HG02981 (cell line): ENCODE measurements at regions not wholly inside any gene's neighbourhood (a gene's known extent, or its start where the extent isn't known, plus 50 kb on each side); places are given as distances from the start of the nearest gene placed in this dataset.
"Not testable (repeated sequence)": the region's sequence is repeated elsewhere in the genome, so short reads cannot be mapped to it uniquely, and the experiment has no call there.

Experiments
- ATAC-seq: cut with Tn5 transposase; IDR thresholded peaks from one replicate; pipeline ENCODE4 v1.9.1; 2021; ENCODE audit warnings: mild to moderate bottlenecking, moderate library complexity; ENCODE audit not compliant: unreplicated experiment

DNA sequence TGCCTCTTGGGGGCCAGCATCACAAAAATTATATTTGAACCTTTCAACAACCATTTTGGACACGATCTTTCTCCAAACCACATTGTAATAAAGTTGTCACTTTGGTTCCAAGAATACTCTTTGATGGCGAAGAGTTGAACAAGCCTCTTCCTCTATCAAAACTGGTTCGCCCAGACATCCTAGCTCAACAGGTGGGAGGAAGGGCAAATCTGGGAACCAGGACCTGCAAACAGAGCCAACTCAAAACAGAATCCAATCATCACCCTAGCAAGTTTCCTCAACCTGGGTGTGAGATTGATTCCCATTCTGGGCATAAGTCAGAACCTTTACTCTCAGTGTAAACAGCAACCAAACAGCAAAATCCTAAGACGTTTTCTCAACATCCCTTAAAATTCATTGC lies 141.2 kb upstream of the RREB1 start:
- no peak for ATAC-seq

- no peak for ATAC-seq
Observed at GRCh38 chr6:6968357-6968730, 139.4 kb upstream of the RREB1 start.

DNA sequence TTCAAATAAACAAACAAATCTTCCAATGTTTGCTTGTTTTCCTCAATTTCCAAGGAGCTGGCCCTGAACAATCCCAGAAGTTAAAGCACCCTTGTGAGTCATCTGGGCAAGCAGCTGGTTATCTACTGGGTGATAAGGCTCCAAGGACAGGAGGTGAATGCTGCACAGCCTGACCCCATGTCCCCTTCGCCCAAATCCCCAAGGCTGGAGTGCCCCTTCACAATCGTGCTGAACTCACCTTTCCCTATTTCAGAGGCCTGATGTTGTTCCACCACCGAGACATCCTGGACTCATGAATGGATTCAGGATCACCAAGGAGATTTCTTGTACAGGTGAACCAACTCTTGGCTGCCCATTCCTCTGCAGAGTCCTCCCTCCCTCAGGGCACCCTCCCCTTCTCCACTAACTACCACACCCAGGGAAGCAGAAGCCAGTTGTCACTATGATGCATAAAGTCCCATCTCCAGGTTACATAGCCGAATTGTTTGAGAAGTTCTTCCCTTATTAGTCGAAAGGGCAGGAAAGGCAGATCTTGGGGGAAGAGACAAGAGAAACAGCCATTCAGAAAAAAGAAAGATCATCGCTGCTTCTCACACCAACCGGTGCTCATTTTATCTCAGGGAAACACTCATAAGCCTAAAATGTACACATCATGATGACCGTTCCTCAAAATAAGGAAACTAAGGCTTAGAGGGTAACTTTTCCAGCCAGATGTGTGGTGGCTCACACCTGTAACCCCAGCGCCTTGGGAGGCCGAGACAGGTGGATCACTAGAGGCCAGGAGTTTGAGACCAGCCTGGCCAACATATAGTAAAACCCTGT lies 138.8 kb upstream of the RREB1 start:
- no peak for ATAC-seq

- no peak for ATAC-seq
Observed at GRCh38 chr6:6969761-6970223, 138.0 kb upstream of the RREB1 start.

GRCh38 chr6:6970851-6971250 lies 136.9 kb upstream of the RREB1 start:
- ATAC-seq = no peak

GRCh38 chr6:6971369-6971768 lies 136.4 kb upstream of the RREB1 start:
- no peak for ATAC-seq

DNA sequence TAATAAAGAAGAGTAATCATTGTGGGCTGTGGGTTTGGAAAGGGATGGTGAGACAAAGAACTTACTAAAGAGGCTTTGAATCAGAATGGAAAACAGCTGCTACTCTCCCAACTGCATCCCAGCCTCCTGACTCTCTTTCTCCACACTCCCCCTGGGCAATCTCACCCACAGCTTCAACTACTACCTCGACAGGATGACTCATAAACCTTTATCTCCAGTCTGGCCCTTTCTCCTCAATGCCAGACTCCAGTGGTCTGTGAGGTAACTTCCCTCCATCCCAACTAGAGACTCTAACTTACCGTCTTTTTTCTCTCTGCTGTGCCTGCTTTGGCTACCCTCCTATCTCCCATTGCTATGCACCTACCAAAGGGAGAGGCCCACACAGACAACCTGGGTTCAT lies 135.3 kb upstream of the RREB1 start:
- no peak for ATAC-seq

- ATAC-seq = no peak
Observed at GRCh38 chr6:6973721-6974120, 134.0 kb upstream of the RREB1 start.

DNA sequence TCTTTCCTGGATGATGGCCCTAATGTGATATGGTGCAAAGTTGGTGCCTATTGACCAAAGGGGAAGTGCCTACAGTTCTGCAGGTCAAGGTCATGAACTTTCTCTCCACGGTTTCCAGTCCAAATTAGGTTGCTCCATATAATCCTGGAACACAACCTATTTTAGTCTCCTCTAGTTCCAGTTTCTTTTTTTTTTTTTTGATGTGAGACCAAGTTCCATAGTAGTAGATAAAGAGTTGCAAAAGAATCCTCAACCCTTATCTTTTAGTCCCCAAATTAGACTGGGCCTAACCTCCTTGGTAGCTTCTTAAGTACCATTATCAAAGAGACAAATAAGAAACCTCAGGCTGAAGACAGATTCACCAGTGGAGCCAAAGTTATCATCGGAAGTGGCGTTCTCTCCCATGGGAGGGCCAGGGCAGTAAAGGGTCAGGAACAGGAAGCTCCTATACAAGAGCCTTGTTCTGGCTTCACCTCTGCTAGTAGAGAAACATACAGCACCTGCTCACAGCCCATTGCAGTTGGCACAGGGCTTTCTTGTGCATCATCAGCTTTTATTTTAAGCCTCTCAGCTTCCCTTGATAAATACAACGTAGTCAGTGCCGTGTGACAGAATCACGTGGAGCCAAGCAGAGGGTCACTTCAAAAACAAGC lies 132.2 kb upstream of the RREB1 start:
- no peak for ATAC-seq

DNA sequence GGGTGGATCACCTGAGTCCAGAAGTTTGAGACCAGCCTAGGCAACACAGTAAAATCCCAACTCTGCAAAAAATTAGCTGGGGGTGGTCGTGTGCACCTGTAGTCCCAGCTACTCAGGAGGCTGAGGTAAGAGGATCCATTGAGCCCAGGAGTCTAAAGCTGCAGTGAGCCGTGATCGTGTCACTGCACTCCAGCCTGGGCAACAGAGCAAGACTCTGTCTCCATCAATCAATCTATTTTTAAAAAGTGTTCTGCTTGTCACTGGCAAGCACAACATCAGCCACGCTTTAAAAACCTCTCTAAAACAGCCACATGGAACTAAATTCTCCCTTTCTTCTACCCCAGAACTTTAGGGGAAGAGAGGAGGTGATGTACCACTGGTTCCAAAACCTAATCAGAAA lies 131.6 kb upstream of the RREB1 start:
- no peak for ATAC-seq

DNA sequence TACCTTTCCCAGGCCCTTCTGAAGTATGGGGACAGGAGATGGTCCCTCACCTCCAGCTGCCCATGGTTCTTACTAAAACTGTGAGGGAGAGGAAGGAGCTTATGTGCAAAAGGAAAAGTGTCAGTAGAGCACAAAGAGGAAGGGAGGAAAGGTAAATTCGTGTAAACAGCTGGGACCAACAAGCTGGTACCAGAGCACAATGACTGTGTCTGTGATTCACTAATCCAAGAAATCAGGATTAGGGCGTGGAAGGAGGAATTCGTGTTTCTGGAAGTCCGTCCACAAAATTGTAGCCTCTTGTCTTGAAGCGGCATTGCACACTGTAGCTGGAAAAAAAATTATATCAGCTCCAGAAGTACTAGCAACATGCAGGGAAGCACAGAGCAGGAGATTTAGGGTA lies 129.0 kb upstream of the RREB1 start:
- ATAC-seq = no peak

DNA sequence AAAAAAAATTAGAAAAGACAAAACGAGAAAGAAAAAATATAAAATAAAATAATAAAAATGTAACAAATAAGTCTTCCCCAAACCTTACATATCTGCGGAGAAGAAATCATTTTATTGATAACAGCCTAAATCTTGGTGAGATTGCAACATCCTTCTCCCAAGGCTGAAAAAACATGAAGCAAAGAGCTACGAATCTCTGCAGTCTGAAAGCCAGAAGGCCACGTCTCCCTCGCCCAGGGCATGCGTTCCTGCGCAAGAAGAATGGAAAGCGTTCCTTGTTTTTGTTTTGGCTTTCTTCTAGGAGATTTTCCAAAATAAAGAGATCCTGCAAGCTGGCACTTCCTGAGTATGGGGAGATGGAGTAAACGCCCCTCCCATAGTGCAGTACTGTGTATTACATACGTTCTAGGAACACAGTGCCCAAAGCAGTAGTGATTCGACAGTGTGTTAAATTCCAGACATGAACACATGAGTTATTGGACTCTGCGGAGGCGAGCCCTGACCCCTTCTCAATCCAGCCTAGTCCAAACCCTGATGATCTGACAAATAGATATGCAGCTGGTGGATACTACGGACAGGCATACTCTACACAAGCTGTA lies 126.7 kb upstream of the RREB1 start:
- no peak for ATAC-seq

DNA sequence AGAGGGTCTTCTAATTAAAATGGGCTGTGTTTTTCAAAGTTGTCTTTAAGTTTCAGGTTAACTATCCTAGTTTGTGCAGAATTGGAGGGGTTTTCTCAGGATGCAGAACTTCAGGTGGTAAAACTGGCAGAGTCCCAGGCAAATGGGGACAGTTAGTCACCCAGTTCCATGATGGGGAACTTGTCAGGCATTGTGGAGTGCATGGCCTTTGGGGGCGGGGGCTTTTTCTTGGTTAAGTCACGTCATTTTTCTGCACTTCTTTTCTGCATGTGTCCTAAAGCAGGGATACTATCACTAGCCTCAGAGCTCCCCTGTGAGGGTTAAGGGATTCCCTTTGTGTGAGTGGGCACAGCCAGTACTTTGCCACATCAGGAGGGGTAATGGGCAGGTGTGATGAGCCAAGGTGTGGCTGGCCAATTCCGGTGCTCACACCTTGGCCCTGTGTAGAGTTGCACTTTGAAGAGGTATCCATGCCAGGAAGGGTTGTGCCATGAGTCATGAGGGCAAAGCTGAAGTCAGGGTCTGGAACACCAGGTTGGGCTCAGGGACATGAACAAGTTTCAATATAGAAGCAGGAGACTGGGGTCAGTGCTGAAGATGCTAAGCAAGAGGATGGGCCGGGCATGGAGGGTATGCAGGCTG lies 126.0 kb upstream of the RREB1 start:
- no peak for ATAC-seq

DNA sequence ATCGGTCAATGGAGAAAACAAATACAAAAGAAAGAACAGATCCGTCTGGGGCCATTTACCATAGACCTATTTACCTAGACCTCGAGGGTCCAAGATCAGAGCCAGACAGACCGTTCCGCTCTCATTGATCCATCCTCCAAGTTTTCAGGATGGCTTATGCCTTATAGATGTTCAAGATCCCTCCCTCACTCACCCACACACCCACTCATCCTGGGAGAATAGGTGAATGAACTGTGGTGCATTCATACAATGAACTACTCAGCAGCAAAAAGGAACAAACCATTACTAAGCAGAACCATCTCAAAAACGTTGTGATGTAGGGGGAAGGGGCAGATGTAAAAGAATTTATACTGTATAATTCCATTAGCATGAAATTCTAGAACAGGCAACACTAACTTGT lies 125.1 kb upstream of the RREB1 start:
- no peak for ATAC-seq

- ATAC-seq = no peak
Observed at GRCh38 chr6:6984585-6985366, 123.0 kb upstream of the RREB1 start.

GRCh38 chr6:6986344-6986743 lies 121.4 kb upstream of the RREB1 start:
- ATAC-seq = no peak

DNA sequence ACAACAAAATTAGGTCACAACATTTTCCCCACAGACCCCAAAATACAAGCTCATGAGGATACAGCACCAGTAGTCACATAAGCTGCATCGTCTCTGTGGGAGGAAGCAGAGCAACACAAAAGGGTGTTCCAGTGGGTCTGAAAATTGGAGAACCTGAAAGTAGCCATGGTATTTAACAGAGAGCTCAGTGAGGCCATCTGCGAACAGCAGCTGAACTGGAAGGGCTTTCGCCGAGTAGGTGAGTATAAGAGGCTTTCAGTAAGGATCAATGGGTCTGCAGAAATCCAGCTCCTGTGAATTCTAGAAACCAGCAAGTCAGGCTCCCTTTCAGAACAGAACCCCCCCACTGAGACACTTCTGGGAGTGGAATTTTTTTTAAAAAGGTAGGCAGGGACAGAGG lies 120.0 kb upstream of the RREB1 start:
- no peak for ATAC-seq

- not testable (repeated sequence) for ATAC-seq
Observed at GRCh38 chr6:6990059-6990458, 117.7 kb upstream of the RREB1 start.

DNA sequence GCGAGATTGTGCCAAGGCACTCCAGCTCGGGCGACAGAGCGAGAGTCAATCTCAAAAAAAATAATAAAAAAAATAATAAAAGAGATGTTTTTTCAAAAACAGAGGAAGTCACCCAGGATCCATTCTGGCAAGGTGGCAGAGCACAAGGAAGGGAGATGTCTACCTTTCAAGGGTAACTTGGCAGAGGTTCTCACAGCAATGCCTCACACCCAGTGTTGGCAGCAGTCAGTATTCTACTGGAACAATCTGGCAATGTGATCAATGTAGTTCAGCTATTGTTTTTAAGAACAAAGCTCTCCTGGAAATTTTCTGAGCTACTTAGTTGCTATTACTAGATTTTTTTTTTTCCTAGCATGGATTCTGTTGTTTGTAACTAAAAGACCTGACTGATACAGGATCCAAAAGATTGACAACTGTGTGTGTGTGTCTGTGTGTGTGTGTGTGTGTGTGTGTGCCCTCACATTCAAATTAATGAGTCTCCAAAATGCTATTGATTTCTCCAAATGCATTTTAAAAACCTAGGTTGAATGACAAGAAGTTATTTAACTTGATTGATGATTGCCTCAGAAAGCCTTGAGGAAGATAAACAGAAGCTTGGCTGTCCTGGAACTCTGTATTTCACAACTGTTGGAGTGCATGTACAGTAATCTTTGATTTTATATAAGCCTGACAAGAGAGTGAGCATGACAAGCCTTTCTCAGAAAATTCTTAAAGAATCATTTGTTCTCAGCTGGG lies 114.1 kb upstream of the RREB1 start:
- no peak for ATAC-seq

DNA sequence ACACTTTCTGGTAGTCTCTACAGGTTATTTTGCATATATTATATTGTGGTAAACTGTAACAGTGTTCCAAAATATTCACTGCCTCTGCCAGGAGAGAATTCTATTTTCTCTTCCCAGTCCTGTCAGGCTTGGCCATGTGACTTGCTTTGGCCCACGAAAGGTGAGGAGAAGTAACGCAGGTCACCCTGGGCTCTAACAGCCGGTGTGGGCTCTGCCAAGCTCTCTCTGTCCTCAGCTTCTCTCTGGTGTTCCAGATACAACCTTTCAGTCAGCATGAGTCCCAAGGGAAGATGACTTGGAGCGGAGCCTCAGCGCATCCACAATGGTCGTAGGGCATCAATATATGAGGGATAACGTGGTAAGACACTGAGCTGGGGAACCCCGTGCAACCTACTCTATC lies 113.0 kb upstream of the RREB1 start:
- ATAC-seq = no peak
